Neutrophil (primary cell): ENCODE measurements at regions not wholly inside any gene's neighbourhood (a gene's known extent, or its start where the extent isn't known, plus 50 kb on each side); places are given as distances from the start of the nearest gene placed in this dataset.

Source experiments
- H3K27ac ChIP-seq: fragments of 200-600 bp; sonication (generic); 2 replicates; pipeline ENCODE4 v1.5.1; 2016; ENCODE audit warnings: mild to moderate bottlenecking, moderate library complexity
- H3K27me3 ChIP-seq: fragments of 200-600 bp; sonication (generic); 2 replicates; pipeline ENCODE4 v1.6.0; 2016; ENCODE audit warnings: mild to moderate bottlenecking
- H3K36me3 ChIP-seq: fragments of 200-600 bp; sonication (generic); 2 replicates; pipeline ENCODE4 v1.5.1; 2017
- H3K4me1 ChIP-seq, 2 experiments: fragments of 200-600 bp in 1 of 2; sonication (generic) in 1 of 2; 1 replicate in 1 of 2; 2 replicates in 1 of 2; pipeline versions ENCODE4 v1.5.1 to v1.6.1; 2013 to 2016; ENCODE audit warnings: low read depth in 1 of 2, low read length in 1 of 2, mild to moderate bottlenecking in 1 of 2, moderate library complexity in 1 of 2; ENCODE audit not compliant: control insufficient read depth in 1 of 2, insufficient read depth in 1 of 2
- H3K4me3 ChIP-seq, 2 experiments: fragments of 200-600 bp in 1 of 2; sonication (generic) in 1 of 2; 1 replicate in 1 of 2; 2 replicates in 1 of 2; pipeline ENCODE4 v1.5.1; 2013 to 2016; ENCODE audit warnings: low read depth in 1 of 2, low read length in 1 of 2, mild to moderate bottlenecking in 1 of 2, moderate library complexity in 1 of 2
- H3K9me3 ChIP-seq: fragments of 200-600 bp; sonication (generic); 2 replicates; pipeline ENCODE4 v1.5.1; 2016
- TF ChIP-seq, protein P1 (sequence below): fragments of 200-600 bp; sonication (generic); IDR thresholded peaks from 2 replicates; pipeline ENCODE4 v1.5.1; 2016; ENCODE audit warnings: antibody characterized with exemption

- Histone ChIP-seq H3K4me1 (no peaks in the 10 kb centered on the region), H3K27me3 (no peaks in the 10 kb centered on the region), H3K4me3 (no peak overlapping the region), H3K36me3 (no peaks in the 10 kb centered on the region), H3K27ac (no peak overlapping the region), H3K9me3 (no peaks in the 10 kb centered on the region)
- TF ChIP-seq, protein P1, sequence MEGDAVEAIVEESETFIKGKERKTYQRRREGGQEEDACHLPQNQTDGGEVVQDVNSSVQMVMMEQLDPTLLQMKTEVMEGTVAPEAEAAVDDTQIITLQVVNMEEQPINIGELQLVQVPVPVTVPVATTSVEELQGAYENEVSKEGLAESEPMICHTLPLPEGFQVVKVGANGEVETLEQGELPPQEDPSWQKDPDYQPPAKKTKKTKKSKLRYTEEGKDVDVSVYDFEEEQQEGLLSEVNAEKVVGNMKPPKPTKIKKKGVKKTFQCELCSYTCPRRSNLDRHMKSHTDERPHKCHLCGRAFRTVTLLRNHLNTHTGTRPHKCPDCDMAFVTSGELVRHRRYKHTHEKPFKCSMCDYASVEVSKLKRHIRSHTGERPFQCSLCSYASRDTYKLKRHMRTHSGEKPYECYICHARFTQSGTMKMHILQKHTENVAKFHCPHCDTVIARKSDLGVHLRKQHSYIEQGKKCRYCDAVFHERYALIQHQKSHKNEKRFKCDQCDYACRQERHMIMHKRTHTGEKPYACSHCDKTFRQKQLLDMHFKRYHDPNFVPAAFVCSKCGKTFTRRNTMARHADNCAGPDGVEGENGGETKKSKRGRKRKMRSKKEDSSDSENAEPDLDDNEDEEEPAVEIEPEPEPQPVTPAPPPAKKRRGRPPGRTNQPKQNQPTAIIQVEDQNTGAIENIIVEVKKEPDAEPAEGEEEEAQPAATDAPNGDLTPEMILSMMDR, result no peak
These were observed 837.1 kb upstream of the C9orf72 start for GRCh38 chr9:28410411-28410810.

- Histone ChIP-seq H3K27me3 (no peaks in the 10 kb centered on the region), H3K27ac (no peak overlapping the region), H3K4me1 (no peaks in the 10 kb centered on the region), H3K4me3 (no peak overlapping the region), H3K9me3 (no peaks in the 10 kb centered on the region), H3K36me3 (no peaks in the 10 kb centered on the region)
- TF ChIP-seq, protein P1, result no peak
These were observed 840.2 kb upstream of the C9orf72 start for GRCh38 chr9:28413471-28413870.

GRCh38 chr9:28423255-28423654, 850.0 kb upstream of the C9orf72 start:
- H3K9me3 ChIP-seq, result no peaks in the 10 kb centered on the region
- TF ChIP-seq, protein P1, result no peak
- no peaks in the 10 kb centered on the region for H3K36me3 ChIP-seq

DNA sequence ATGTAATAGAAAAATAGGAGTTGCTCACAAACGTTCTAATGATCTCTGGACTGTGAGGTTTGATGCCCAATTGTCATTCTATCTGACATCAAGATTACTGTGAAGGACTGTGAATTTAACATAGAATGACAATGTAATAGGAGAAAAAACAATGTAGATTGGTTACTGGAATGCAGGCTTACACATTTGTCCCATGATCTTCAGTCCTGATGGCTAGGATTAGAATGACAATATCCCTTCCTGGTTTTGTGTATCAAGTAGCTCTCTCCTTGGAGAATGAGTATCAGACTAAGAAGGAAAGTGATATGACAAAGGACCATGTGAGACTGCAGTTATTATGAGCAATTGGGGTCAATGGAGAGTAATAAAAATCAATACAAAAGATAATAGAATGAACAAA, 862.2 kb upstream of the C9orf72 start:
- Histone ChIP-seq H3K4me3 (no peak overlapping the region), H3K27ac (no peak overlapping the region), H3K9me3 (no peaks in the 10 kb centered on the region), H3K27me3 (no peaks in the 10 kb centered on the region), H3K4me1 (no peaks in the 10 kb centered on the region), H3K36me3 (no peaks in the 10 kb centered on the region)
- TF ChIP-seq, protein P1, result no peak

More at GRCh38 chr9:28423255-28423654, 850.0 kb upstream of the C9orf72 start:
- Histone ChIP-seq H3K4me3 (no peak overlapping the region), H3K4me1 (no peaks in the 10 kb centered on the region), H3K27ac (no peak overlapping the region), H3K27me3 (no peaks in the 10 kb centered on the region)

DNA sequence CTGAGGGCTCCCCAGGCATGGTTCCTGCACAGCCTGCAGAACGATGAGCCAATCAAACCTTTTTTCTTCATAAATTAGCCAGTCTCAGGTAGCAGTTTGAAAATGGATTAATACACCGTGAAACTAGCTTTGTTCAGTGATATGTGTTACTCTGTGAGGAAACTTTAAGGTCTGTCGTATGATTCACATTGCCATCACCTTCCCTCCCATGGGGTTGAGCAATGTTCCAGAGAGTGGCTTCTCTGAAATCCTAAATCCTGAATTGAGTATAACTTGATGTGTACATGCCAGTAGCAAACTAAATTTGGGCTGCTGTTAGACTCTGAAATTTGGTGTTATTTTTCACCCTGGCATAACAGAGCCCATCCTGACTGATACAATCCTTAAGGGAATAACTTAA, 866.4 kb upstream of the C9orf72 start:
- H3K4me3 ChIP-seq, result no peak overlapping the region

More for the DNA sequence above, 866.4 kb upstream of the C9orf72 start:
- Histone ChIP-seq H3K9me3 (peaks cover 12% of the 10 kb centered on the region), H3K36me3 (no peaks in the 10 kb centered on the region), H3K27ac (no peak overlapping the region), H3K4me1 (no peaks in the 10 kb centered on the region), H3K27me3 (no peaks in the 10 kb centered on the region)
- TF ChIP-seq, protein P1, result no peak
